ENCODE measurements at regions not wholly inside any gene's neighbourhood (a gene's known extent, or its start where the extent isn't known, plus 50 kb on each side); places are given as distances from the start of the nearest gene placed in this dataset.
A peak's percentile ranks its signal among the peaks of the same experiment; 100 is the strongest.

DNA sequence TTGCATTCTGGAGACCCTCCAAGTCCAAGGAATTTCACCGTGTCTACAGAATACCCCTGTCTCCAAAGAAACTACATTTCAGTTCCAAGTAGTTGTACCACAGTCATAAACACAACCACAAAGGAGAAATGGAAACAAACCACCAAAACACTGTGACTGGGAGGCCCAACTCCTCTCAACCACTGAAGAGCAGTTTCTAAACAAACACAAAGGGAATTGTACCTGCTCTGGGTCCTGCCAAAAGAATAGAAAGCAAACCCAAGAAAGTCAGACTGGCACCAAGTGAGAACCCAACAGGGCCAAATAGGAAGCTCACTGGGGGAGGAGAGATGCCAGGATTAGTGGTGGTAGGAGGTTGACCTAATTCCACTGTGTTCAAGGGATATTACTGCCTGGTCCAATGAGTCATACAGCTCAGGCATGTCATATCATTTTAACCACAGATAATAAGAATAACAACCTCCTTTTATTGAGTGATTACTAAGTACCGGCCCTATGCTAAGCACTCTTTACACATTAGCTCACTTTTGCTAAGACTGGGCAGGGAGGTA lies 123.9 kb upstream of the PPP2R5A start:
- TF ChIP-seq, protein P1, sequence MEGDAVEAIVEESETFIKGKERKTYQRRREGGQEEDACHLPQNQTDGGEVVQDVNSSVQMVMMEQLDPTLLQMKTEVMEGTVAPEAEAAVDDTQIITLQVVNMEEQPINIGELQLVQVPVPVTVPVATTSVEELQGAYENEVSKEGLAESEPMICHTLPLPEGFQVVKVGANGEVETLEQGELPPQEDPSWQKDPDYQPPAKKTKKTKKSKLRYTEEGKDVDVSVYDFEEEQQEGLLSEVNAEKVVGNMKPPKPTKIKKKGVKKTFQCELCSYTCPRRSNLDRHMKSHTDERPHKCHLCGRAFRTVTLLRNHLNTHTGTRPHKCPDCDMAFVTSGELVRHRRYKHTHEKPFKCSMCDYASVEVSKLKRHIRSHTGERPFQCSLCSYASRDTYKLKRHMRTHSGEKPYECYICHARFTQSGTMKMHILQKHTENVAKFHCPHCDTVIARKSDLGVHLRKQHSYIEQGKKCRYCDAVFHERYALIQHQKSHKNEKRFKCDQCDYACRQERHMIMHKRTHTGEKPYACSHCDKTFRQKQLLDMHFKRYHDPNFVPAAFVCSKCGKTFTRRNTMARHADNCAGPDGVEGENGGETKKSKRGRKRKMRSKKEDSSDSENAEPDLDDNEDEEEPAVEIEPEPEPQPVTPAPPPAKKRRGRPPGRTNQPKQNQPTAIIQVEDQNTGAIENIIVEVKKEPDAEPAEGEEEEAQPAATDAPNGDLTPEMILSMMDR (IDR thresholded peaks at IDR 0.05): no peak
- no peak for TF ChIP-seq RFX5 (IDR thresholded peaks at IDR 0.05; ENCODE audit: low read length)
- peak; percentile 12; the same call in 1 of the 2 replicates for TF ChIP-seq POLR2AphosphoS5 (IDR thresholded peaks at IDR 0.05; ENCODE audit: low read depth, low read length)
- no peak for TF ChIP-seq SMC3 (IDR thresholded peaks at IDR 0.05; ENCODE audit: low read depth, low read length)
- no peak for TF ChIP-seq NRF1 (IDR thresholded peaks at IDR 0.05; ENCODE audit: low read depth, low read length)
- TF ChIP-seq RXRA (IDR thresholded peaks at IDR 0.05; ENCODE audit: borderline replicate concordance, low read depth): 0 out of 2 replicates have a peak, but pooled peaks have one; percentile 22
- no peak for TF ChIP-seq EZH2phosphoT487 (IDR thresholded peaks at IDR 0.05; ENCODE audit: borderline replicate concordance, low read depth)
- no peak for TF ChIP-seq RAD21 (IDR thresholded peaks at IDR 0.05; ENCODE audit: low read length)
- TF ChIP-seq, protein P2, sequence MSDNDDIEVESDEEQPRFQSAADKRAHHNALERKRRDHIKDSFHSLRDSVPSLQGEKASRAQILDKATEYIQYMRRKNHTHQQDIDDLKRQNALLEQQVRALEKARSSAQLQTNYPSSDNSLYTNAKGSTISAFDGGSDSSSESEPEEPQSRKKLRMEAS (IDR thresholded peaks at IDR 0.05; ENCODE audit: low read depth): no peak; the same call in 1 of the 2 replicates
- TF ChIP-seq SIN3A (IDR thresholded peaks at IDR 0.05; ENCODE audit: borderline replicate concordance, low read depth, low read length): no peak

All from SK-N-SH (cell line).